GM19324 (cell line): ENCODE measurements at regions not wholly inside any gene's neighbourhood (a gene's known extent, or its start where the extent isn't known, plus 50 kb on each side); places are given as distances from the start of the nearest gene placed in this dataset.

Source experiments
- ATAC-seq: cut with Tn5 transposase; IDR thresholded peaks from one replicate; pipeline ENCODE4 v1.9.1; 2021; ENCODE audit warnings: mild to moderate bottlenecking, moderate library complexity; ENCODE audit not compliant: unreplicated experiment, low FRiP score

DNA sequence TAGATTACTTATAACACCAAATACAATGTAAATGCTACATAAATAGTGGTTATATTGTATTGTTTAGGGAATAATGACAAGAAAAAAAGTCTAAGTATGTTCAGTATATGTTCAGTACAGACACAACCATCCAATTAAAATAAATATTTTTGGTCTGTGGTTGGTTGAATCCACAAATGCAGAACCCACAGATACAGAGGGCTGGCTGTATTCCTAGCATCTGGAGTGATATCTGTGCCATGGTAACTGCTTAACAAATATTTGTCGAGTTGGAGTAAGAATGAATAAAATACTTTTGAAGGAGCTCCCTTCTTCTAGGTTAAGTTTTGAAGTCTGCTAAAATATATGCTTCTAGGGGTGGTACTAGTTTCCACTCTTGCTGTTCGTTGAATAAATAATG, 241.0 kb downstream of the KLF5 start:
- ATAC-seq: no peak

DNA sequence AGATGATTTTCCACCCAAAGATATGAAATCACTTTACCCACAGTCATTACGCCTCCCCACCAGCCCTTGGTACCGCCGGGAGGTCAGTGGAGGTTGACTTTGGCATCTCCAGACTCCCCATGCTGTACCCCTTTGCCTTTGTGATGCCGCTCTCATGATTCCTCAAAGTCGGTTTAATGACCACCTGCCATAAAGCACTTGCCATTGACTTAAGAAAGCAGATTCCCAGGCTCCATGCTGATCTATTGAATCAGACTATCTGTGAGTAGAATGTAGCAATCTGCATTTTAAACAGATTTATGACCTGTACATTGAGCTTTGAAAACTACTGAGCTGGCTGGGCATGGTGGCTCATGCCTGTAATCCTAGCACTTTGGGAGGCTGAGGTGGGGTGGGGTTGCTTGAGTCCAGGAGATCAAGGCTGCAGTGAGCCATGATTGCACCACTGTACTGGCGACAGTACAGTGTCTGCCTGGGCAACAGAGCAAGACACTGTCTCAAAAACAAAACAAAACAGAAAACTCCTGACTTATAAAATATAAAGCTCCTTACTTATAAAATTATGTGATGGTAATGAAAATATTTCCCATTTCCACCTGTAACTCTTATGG, 235.2 kb downstream of the KLF5 start:
- ATAC-seq: no peak

DNA sequence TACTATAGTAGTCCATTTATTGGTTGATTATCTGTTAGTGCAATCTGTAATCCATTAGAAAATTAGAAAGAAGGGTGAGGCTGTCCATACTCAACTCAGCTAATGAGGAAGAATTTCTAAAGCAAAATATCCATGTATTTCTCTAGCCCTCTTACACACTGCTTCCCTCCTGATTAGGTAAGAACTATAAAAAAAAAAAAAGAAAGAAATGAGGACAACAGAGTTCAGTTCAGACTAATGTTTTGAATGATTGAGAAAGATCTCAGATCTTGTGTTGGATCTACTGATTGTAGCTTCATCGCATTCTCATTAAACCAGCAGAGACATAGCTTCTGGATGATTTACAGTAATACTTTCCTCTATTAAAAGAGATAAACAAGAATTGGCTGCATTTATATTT, 233.3 kb downstream of the KLF5 start:
- no peak for ATAC-seq

- no peak for ATAC-seq
Observed at GRCh38 chr13:73290844-73291243, 232.0 kb downstream of the KLF5 start.

DNA sequence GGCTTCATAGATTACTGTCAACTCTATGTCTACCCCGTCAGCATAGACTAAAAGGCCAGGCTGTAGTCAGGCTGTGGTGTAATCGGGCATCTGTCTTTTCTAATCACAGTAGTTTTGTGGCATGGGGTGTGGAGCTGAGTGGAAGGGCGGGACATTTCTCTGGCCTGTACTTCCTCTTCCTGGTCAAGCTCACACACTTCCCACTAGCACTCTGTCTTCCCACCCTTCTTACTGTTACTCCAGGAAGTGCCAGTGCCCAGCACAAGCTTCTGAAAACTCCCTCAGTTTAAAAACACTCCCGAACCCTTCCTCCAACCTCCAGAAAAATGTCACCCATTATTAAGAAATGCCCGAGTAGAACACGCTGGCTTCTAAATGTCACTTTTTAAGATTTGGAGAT, 229.8 kb downstream of the KLF5 start:
- no peak for ATAC-seq

DNA sequence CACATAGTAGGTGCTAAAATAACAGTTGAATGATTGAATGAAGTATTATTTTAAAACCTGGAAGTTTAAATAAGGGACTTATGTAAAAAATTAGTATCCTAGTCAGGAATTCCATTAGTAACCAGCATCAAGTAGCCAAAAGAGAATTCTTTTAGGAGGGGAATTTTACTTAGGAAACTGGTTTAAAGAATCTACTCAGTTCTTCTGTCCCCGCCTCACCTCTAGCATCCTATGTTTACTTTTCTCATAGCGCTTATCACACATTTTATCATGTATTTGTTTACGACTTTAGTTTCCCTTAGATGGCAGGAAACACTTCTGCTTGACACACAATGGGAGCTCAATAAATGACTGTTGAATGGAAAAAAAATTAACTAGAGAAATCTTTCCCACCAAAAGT, 229.0 kb downstream of the KLF5 start:
- no peak for ATAC-seq

GRCh38 chr13:73286942-73287620, 228.3 kb downstream of the KLF5 start:
- ATAC-seq: no peak

DNA sequence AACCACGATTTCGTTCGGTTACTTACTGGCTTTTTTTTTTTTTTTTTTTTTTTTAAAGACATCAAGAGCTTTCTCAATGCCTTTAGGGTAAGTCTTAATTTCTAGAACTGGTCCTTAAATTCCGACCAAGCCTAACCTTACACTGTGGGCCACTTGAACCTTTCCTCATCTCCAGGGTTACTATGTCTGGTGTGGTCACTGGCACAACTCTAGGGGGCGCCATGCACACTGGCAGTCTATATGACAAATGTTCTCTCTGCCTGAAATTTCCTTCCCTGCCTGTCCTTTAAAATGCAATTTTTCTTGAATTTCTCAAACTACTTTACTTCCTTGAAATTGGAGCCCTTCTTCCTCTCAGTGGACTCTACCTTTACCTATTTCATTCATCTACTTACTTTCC, 227.4 kb downstream of the KLF5 start:
- ATAC-seq: no peak

DNA sequence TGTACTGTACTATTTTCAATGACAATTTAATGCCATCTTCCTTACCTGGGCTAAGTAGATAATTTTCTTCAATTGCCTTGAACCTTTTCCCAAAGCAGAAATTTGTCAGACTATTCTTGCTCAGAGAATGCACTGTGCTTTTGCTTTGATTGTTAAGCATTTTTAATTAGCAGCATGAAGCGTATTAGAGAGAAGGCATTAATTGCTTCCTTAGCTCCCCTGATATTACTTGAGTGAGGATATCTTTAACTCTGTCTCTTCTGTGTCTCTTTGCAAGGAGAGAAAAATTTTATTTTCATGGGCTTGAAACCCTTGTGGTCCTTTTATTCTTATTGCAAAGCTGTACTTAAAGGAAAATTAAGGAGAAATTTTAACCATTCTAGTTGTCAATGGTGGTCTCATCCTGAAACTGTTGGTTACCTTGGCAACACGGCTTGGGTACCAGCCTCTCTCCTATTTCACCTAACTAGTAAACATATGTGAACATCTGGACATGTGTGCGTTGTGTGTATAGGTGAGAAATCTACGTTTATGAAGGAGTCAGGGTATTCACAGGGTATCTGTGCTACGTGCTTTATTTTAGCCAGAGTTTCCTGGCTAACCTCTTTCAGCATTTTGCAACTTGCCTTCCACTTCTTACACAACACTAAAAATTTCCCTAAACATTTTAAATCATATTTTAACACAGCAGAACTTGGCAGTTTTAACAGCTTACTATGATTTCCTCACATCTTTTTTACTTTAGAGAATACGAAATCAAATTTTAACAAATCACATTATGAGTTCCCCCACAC, 225.5 kb downstream of the KLF5 start:
- ATAC-seq: no peak

DNA sequence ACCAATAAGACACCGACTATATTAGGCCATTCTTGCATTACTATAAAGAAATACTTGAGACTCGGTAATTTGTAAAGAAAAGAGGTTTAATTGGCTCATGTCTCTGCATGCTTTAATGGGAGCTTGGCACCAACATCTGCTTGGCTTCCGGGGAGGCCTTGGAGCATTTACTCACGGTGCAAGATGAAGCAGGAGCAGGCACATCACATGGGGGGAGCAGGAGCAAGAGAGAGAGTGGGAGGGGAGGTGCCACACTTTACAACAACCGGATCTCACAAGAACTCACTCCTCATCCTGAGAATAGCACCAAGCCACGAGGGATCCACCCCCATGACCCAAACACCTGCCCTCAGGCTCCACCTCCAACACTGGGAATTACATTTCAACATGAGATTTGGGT, 224.8 kb downstream of the KLF5 start:
- ATAC-seq: no peak

- no peak for ATAC-seq
Observed at GRCh38 chr13:73281746-73282145, 222.9 kb downstream of the KLF5 start.

- no peak for ATAC-seq
Observed at GRCh38 chr13:73278186-73278585, 219.4 kb downstream of the KLF5 start.

GRCh38 chr13:73275163-73275562, 216.4 kb downstream of the KLF5 start:
- no peak for ATAC-seq

DNA sequence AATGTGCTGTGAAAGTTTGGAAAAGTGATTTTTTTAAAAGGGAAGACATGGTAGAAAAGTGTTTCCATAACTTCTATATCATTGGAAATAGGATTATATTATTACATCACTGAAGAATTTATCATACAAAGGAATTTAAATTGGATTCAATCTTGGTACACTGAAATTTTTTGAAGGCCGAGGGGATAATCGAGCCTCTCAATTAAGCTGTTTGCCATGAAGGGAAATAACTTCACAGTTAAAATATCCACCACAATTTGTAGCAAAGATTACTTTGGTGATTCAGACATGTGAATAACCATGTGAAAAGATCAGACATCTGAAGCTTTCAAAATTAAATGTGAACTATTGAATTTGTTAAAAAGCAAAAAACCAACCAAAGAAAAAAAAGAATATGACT, 215.3 kb downstream of the KLF5 start:
- ATAC-seq: no peak

DNA sequence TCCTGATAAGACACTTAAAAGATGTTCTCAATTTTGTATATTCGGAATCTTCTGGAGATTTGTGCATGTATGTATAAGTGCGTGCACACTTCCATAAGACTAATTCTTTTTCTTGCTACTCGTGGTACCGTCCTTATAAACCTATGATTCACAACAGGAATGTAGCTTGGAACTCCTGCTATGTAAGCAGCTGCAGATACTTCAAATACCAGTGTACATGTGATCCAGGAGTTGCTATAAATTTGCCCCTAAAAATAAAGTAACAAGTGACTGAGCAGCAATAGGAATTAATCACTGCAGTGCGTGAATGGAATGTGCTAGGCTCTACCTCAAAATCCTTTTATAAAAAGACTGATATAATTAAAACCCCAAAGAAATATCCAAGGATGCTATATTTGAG, 214.9 kb downstream of the KLF5 start:
- ATAC-seq: no peak

- no peak for ATAC-seq
Observed at GRCh38 chr13:73273276-73273675, 214.5 kb downstream of the KLF5 start.

- ATAC-seq: no peak
Observed at GRCh38 chr13:73272831-73273230, 214.0 kb downstream of the KLF5 start.

DNA sequence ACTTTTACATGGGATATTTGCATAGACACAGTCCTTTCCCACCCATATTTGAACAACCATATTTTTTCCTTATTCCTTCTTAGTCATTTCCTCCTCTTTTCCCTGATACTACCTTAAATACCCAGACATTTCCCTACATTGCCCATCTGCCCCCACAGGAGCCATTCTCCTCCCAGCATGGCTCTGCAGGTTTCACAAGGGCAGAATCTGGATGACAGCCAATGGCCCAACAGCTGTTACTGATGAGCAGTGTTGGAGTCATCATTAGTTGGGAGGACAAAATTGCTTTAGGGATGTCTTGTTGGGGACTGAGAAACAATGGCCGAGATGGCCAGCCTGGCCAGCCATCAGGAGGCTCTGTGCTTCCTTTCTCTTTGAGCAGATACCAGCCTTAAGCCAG, 209.5 kb downstream of the KLF5 start:
- ATAC-seq: no peak

DNA sequence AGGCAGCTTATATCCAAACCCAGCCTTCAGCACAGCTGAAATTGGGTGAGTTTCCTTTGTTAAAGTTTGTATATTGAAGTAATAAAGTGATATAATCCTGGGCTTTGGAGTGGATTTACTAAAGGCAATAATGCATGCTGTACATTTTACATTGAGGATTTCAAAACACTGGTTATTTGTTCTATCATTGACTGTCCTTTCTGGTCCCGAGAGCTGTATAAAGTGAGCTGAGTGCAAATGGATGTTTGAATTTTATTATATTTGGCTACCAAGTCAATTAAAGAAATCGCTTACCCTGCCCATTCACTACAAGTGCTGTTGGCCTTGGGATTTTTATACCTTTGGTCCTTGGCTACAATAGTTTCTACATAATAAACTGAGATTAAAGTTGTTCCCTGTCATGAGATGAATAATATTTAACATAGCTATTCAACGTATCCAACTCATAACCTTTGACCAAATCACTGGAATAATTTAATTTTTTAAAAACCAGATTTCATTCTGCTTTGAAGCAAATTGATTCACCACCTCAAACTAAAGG, 207.9 kb downstream of the KLF5 start:
- no peak for ATAC-seq

DNA sequence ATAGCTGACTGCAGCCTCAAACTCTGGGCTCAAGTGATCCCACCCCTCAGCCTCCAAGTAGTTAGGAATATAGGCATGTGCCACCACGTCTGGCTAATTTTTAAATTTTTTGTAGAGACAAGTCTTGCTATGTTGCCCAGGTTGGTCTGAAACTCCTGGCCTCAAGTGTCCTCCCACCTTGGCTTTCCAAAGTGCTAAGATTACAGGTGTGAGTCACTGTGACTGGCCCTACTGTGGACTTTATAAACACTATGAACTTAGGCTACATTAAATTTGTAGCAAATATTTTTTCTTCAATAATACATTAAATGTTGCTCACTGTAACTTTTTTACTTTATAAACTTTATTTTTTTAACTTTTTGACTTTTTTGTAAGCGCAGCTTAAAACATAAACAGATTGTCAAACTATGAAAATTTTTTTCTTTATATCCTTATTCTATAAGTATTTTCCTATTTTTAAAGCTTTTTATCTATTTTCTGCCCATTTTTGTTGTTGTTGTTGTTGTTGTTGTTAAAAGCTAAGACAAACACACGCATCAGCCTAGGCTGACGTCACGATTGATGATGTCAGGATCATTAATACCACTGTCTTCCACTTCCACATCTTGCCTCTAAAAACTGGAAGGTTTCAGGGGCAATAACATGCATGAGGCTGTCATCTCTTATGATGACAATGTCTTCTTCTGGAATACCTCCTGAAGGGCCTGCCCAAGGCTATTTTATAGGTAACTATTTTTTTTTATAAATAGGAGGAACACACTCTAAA, 204.2 kb downstream of the KLF5 start:
- no peak for ATAC-seq

GRCh38 chr13:73261739-73262216, 203.0 kb downstream of the KLF5 start:
- no peak for ATAC-seq
